Parathyroid adenoma (tissue), 2 donors: ENCODE measurements at regions not wholly inside any gene's neighbourhood (a gene's known extent, or its start where the extent isn't known, plus 50 kb on each side); places are given as distances from the start of the nearest gene placed in this dataset.

Experiments used
- H2AFZ ChIP-seq: fragments of 300-600 bp; sonication (generic); one replicate; pipeline ENCODE4 v1.7.0; 2017; ENCODE audit warnings: antibody characterized with exemption, mild to moderate bottlenecking
- H3K27ac ChIP-seq: fragments of 300-600 bp; sonication (generic); one replicate; pipeline ENCODE4 v1.7.0; 2017
- H3K27me3 ChIP-seq: fragments of 300-600 bp; sonication (generic); one replicate; pipeline ENCODE4 v1.7.0; 2017; ENCODE audit warnings: low read length; ENCODE audit not compliant: control insufficient read depth, insufficient read depth
- H3K36me3 ChIP-seq: fragments of 300-600 bp; sonication (generic); one replicate; pipeline ENCODE4 v1.7.0; 2017; ENCODE audit warnings: low read length; ENCODE audit not compliant: control insufficient read depth, insufficient read depth
- H3K4me1 ChIP-seq: fragments of 300-600 bp; sonication (generic); one replicate; pipeline ENCODE4 v1.7.0; 2017; ENCODE audit warnings: control low read depth
- H3K4me2 ChIP-seq: fragments of 300-600 bp; sonication (generic); one replicate; pipeline ENCODE4 v1.7.0; 2017; ENCODE audit warnings: low read length
- H3K4me3 ChIP-seq: fragments of 300-600 bp; sonication (generic); one replicate; pipeline ENCODE4 v1.7.0; 2017; ENCODE audit warnings: low read depth, low read length
- H3K79me2 ChIP-seq: fragments of 300-600 bp; sonication (generic); one replicate; pipeline ENCODE4 v1.7.0; 2017; ENCODE audit warnings: control low read depth
- H3K9ac ChIP-seq: fragments of 300-600 bp; sonication (generic); one replicate; pipeline ENCODE4 v1.7.0; 2017; ENCODE audit warnings: mild to moderate bottlenecking
- H3K9me3 ChIP-seq: fragments of 300-600 bp; sonication (generic); one replicate; pipeline ENCODE4 v1.7.0; 2017; ENCODE audit warnings: low read length; ENCODE audit not compliant: control insufficient read depth
- CTCF ChIP-seq: fragments of 300-600 bp; sonication (generic); IDR thresholded peaks from one replicate; pipeline ENCODE4 v1.7.0; 2017; ENCODE audit warnings: antibody characterized with exemption, mild to moderate bottlenecking
- donor health status: primary hyperparathyroidism.

- Histone ChIP-seq H2AFZ (no peak overlapping the region), H3K36me3 (no peaks in the 10 kb centered on the region), H3K4me1 (no peaks in the 10 kb centered on the region), H3K27me3 (no peaks in the 10 kb centered on the region), H3K27ac (no peak overlapping the region), H3K9ac (no peak overlapping the region), H3K4me2 (no peak overlapping the region), H3K9me3 (no peaks in the 10 kb centered on the region), H3K4me3 (no peak overlapping the region), H3K79me2 (no peaks in the 10 kb centered on the region)
- no peak for TF ChIP-seq CTCF
Observed at GRCh38 chr21:38590449-38591217, 92.4 kb upstream of the ERG start.

DNA sequence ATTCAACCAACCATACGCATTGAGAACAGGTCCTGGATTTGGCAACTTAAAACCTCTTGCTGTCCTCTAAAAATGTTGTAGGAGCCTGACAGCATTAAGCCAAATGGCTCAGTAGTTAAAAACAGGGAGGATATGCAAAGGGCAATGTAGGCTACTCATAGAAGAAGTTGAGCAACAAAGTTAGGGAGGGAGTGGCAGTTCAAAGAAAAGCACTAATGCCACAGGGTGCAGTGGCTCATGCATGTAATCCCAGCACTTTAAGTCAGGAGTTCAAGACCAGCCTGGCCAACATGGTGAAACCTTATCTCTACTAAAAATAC lies 92.9 kb upstream of the ERG start:
- Histone ChIP-seq H3K79me2 (no peaks in the 10 kb centered on the region), H3K4me3 (no peak overlapping the region), H3K9me3 (no peaks in the 10 kb centered on the region), H3K9ac (no peak overlapping the region), H3K36me3 (no peaks in the 10 kb centered on the region), H3K27me3 (no peaks in the 10 kb centered on the region), H2AFZ (no peak overlapping the region), H3K4me2 (no peak overlapping the region), H3K4me1 (no peaks in the 10 kb centered on the region), H3K27ac (no peak overlapping the region)
- no peak for TF ChIP-seq CTCF

DNA sequence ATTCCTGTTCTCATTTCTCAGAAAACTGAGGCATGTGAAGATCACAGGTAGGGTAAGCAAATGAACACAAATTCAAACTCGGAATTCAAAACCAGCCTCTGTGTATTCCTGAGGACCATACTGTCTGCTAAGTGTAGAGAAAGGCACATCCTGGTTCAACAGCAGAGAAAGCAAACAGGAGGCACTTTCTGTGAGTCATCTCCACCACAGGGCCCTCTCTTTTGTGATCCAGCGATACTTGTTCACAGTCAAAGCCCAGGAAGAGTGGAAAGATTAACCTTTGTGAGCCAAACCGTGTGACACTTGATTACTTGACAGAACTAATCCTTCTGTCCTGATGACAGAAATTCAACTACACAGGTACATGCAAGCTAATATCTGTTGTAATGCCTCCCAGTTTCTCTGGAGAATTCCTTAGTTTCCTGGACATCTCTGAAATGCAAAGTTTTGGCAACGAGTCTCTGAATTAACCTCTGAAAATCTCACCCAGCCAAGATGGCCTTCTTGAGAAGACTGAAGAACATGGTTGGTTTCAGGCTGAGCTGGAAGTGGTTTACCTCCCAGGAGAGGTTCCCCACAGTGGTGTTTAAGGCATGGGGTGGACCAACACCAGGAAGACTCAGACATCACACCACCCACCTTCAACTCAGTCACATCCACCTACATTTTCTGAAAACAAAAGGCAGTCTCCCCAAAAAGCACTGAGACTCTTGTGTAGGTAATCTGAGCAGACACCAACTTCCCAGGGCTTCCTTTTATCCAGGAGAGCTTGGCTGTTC lies 98.2 kb upstream of the ERG start:
- Histone ChIP-seq H3K27ac (no peak overlapping the region), H3K4me2 (no peak overlapping the region), H3K4me1 (no peaks in the 10 kb centered on the region), H3K9ac (no peak overlapping the region), H3K36me3 (no peaks in the 10 kb centered on the region), H3K9me3 (no peaks in the 10 kb centered on the region), H3K4me3 (no peak overlapping the region), H3K79me2 (no peaks in the 10 kb centered on the region), H2AFZ (no peak overlapping the region), H3K27me3 (no peaks in the 10 kb centered on the region)
- no peak for TF ChIP-seq CTCF

DNA sequence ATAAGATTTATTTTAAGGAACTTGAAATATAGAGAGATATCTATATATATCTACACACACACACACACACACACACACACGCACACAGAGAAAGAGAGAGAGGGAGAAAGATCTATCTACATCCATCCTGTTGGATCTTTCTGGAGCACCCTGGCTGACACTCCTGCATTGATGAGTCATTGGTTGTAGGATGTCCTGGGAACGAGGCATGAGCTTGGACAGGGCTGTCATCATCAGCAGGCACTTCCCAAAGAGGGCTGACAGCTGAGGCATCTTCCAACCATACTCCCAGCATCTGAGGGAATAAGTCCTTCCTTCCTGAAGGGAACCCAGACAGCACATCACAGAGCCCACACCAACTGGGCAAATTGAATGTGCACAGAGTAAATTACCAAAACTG lies 99.1 kb upstream of the ERG start:
- Histone ChIP-seq H3K4me2 (no peak overlapping the region), H3K4me1 (no peaks in the 10 kb centered on the region)
- no peak for TF ChIP-seq CTCF

More for the DNA sequence above, 99.1 kb upstream of the ERG start:
- Histone ChIP-seq H3K9me3 (no peaks in the 10 kb centered on the region), H3K27ac (no peak overlapping the region), H3K36me3 (no peaks in the 10 kb centered on the region), H3K4me3 (no peak overlapping the region), H3K27me3 (no peaks in the 10 kb centered on the region), H2AFZ (no peak overlapping the region), H3K9ac (no peak overlapping the region), H3K79me2 (no peaks in the 10 kb centered on the region)
